Limb (tissue), 2 donors: ENCODE measurements at regions not wholly inside any gene's neighbourhood (a gene's known extent, or its start where the extent isn't known, plus 50 kb on each side); places are given as distances from the start of the nearest gene placed in this dataset.

ENCODE experiments used
- DNase-seq, 2 donors: peaks; one replicate each; pipeline ENCODE4 v3.0.0-alpha.2; 2016; ENCODE audit errors: extremely low spot score in 2 of 2

- no peak for DNase-seq
Observed at GRCh38 chrX:134747006-134747405, 50.0 kb downstream of the PABIR2 start.

- DNase-seq: no peak
Observed at GRCh38 chrX:134746410-134746785, 50.6 kb downstream of the PABIR2 start.

- no peak for DNase-seq
Observed at GRCh38 chrX:134745636-134746409, 51.2 kb downstream of the PABIR2 start.

- DNase-seq: no peak
Observed at GRCh38 chrX:134743091-134743490, 53.9 kb downstream of the PABIR2 start.

GRCh38 chrX:134742573-134742972 is 54.4 kb downstream of the PABIR2 start:
- no peak for DNase-seq

GRCh38 chrX:134741746-134742145 is 55.3 kb downstream of the PABIR2 start:
- DNase-seq: peak; percentile 48 to 49

GRCh38 chrX:134738986-134739740 is 57.8 kb downstream of the PABIR2 start:
- no peak for DNase-seq

- no peak for DNase-seq
Observed at GRCh38 chrX:134738445-134738844, 58.6 kb downstream of the PABIR2 start.

- DNase-seq: no peak
Observed at GRCh38 chrX:134737721-134738369, 59.2 kb downstream of the PABIR2 start.

- DNase-seq: no peak
Observed at GRCh38 chrX:134737061-134737460, 59.9 kb downstream of the PABIR2 start.

GRCh38 chrX:134736356-134736755 is 60.6 kb downstream of the PABIR2 start:
- DNase-seq: no peak

- no peak for DNase-seq
Observed at GRCh38 chrX:134735015-134735414, 62.0 kb downstream of the PABIR2 start.

GRCh38 chrX:134734466-134734952 is 62.5 kb downstream of the PABIR2 start:
- DNase-seq: peak in 1 of 2 donors; percentile 60

GRCh38 chrX:134733591-134733990 is 63.4 kb downstream of the PABIR2 start:
- no peak for DNase-seq

- DNase-seq: no peak
Observed at GRCh38 chrX:134732676-134733075, 64.3 kb downstream of the PABIR2 start.

- no peak for DNase-seq
Observed at GRCh38 chrX:134732152-134732551, 64.9 kb downstream of the PABIR2 start.

- DNase-seq: no peak
Observed at GRCh38 chrX:134727363-134727762, 69.1 kb upstream of the PLAC1 start.

GRCh38 chrX:134725103-134725690 is 66.9 kb upstream of the PLAC1 start:
- DNase-seq: no peak

GRCh38 chrX:134721766-134722532 is 63.7 kb upstream of the PLAC1 start:
- DNase-seq: no peak

GRCh38 chrX:134718966-134719317 is 60.7 kb upstream of the PLAC1 start:
- DNase-seq: no peak
